ENCODE measurements at regions not wholly inside any gene's neighbourhood (a gene's known extent, or its start where the extent isn't known, plus 50 kb on each side); places are given as distances from the start of the nearest gene placed in this dataset.

DNA sequence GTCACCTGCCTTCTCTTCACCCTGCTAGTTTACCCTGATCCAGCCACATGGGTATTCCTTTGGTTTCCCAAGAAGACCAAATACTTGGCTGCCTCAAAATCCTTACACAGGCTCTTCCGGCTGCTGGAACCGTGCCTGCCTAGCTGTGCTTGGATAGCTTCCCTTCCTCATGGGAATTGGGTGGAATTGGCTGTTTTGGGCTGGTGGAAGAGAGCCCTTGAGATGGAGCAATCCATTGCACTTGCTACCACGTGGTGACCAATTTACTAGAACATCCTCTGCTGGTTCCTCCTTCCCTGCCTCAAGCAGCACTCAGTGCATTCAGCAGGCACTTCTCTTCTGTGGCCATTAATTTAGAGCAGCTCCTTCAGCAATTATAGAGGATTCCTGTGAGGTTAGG is 119.3 kb upstream of the AP1S2 start:
- Mint-ChIP-seq H3K27me3 (ENCODE audit: low read depth in 2 of 2) (peaks cover 0 to 38% of the 10 kb centered on the region in 2 donors), H3K27ac (no peak overlapping the region), H3K4me3 (no peak overlapping the region), H3K4me1 (no peaks in the 10 kb centered on the region), H3K36me3 (no peaks in the 10 kb centered on the region), H3K9me3 (no peaks in the 10 kb centered on the region)
- no peaks in the 10 kb centered on the region for H3K36me3 ChIP-seq (ENCODE audit: control insufficient read depth, insufficient read depth, low read length)
- H3K9me3 ChIP-seq (ENCODE audit: control insufficient read depth, insufficient read depth, low read length): no peaks in the 10 kb centered on the region
- ATAC-seq (no peak), DNase-seq (no peak)
- H3K27ac ChIP-seq (ENCODE audit: low read length): no peak overlapping the region
- WGBS (ENCODE audit: insufficient coverage): 100% methylated on average over 2 of the region's 3 CpGs
- H3K4me3 ChIP-seq (ENCODE audit: low read length): no peak overlapping the region
- intact Hi-C loops (cut with micrococcal nuclease): no loop called here
- TF ChIP-seq, protein P1, sequence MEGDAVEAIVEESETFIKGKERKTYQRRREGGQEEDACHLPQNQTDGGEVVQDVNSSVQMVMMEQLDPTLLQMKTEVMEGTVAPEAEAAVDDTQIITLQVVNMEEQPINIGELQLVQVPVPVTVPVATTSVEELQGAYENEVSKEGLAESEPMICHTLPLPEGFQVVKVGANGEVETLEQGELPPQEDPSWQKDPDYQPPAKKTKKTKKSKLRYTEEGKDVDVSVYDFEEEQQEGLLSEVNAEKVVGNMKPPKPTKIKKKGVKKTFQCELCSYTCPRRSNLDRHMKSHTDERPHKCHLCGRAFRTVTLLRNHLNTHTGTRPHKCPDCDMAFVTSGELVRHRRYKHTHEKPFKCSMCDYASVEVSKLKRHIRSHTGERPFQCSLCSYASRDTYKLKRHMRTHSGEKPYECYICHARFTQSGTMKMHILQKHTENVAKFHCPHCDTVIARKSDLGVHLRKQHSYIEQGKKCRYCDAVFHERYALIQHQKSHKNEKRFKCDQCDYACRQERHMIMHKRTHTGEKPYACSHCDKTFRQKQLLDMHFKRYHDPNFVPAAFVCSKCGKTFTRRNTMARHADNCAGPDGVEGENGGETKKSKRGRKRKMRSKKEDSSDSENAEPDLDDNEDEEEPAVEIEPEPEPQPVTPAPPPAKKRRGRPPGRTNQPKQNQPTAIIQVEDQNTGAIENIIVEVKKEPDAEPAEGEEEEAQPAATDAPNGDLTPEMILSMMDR (IDR thresholded peaks at IDR 0.05): no peak
- no peaks in the 10 kb centered on the region for H3K4me1 ChIP-seq (ENCODE audit: control insufficient read depth, insufficient read depth, low read length)
- no peaks in the 10 kb centered on the region for H3K27me3 ChIP-seq (ENCODE audit: control insufficient read depth, insufficient read depth, low read length)

GRCh38 chrX:15973299-15973698 is 118.7 kb upstream of the AP1S2 start:
- TF ChIP-seq, protein P1 (IDR thresholded peaks at IDR 0.05): no peak
- 81% methylated on average over 2 of the region's 2 CpGs for WGBS (ENCODE audit: insufficient coverage)
- no peaks in the 10 kb centered on the region for H3K4me1 ChIP-seq (ENCODE audit: control insufficient read depth, insufficient read depth, low read length)
- intact Hi-C loops (cut with micrococcal nuclease): no loop called here
- Mint-ChIP-seq H3K27ac (no peak overlapping the region), H3K36me3 (no peaks in the 10 kb centered on the region), H3K27me3 (ENCODE audit: low read depth in 2 of 2) (peaks cover 0 to 38% of the 10 kb centered on the region in 2 donors), H3K4me1 (no peaks in the 10 kb centered on the region), H3K9me3 (no peaks in the 10 kb centered on the region), H3K4me3 (no peak overlapping the region)
- peak in 2 of 3 donors; percentile 34 to 66 for ATAC-seq
- no peaks in the 10 kb centered on the region for H3K27me3 ChIP-seq (ENCODE audit: control insufficient read depth, insufficient read depth, low read length)
- no peaks in the 10 kb centered on the region for H3K36me3 ChIP-seq (ENCODE audit: control insufficient read depth, insufficient read depth, low read length)
- H3K4me3 ChIP-seq (ENCODE audit: low read length): no peak overlapping the region
- peak in 1 of 2 donors; percentile 37 for DNase-seq
- H3K9me3 ChIP-seq (ENCODE audit: control insufficient read depth, insufficient read depth, low read length): no peaks in the 10 kb centered on the region
- H3K27ac ChIP-seq (ENCODE audit: low read length): no peak overlapping the region

DNA sequence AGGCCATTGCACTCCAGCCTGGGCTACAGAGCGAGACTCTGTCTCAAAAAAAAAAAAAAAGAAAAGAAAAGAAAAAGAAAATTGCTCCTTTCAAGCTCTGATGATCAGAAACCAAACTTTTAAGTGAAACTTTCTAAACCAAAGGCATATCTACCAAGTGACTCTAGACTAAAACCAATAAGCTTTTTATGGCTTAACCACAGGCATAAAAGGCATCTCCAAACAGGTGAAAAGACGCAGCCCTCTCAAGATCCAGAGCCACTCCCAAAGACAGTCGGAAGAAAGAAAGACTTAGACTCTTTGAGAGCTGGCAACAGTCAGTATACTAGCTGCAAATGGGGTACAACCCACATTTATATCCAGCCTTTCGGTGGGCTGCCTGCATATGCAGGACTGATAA is 117.1 kb upstream of the AP1S2 start:
- ATAC-seq (no peak), DNase-seq (no peak)
- intact Hi-C loops (cut with micrococcal nuclease): no loop called here
- no peaks in the 10 kb centered on the region for H3K4me1 Mint-ChIP-seq
- H3K27ac Mint-ChIP-seq: no peak overlapping the region
- peaks cover 0 to 28% of the 10 kb centered on the region in 2 donors for H3K27me3 Mint-ChIP-seq (ENCODE audit: low read depth in 2 of 2)
- no peak overlapping the region for H3K4me3 Mint-ChIP-seq
- Histone ChIP-seq H3K9me3 (ENCODE audit: control insufficient read depth, insufficient read depth, low read length) (no peaks in the 10 kb centered on the region), H3K27ac (ENCODE audit: low read length) (no peak overlapping the region), H3K4me3 (ENCODE audit: low read length) (no peak overlapping the region), H3K4me1 (ENCODE audit: control insufficient read depth, insufficient read depth, low read length) (no peaks in the 10 kb centered on the region), H3K27me3 (ENCODE audit: control insufficient read depth, insufficient read depth, low read length) (no peaks in the 10 kb centered on the region), H3K36me3 (ENCODE audit: control insufficient read depth, insufficient read depth, low read length) (no peaks in the 10 kb centered on the region)
- 75% methylated on average over 3 of the region's 4 CpGs for WGBS (ENCODE audit: insufficient coverage)
- H3K36me3 Mint-ChIP-seq: no peaks in the 10 kb centered on the region
- no peaks in the 10 kb centered on the region for H3K9me3 Mint-ChIP-seq
- TF ChIP-seq, protein P1 (IDR thresholded peaks at IDR 0.05): no peak

- Mint-ChIP-seq H3K27me3 (ENCODE audit: low read depth in 2 of 2) (peaks cover 2 to 53% of the 10 kb centered on the region in 2 donors), H3K4me1 (no peaks in the 10 kb centered on the region), H3K9me3 (no peaks in the 10 kb centered on the region), H3K36me3 (no peaks in the 10 kb centered on the region), H3K27ac (no peak overlapping the region), H3K4me3 (no peak overlapping the region)
- no peaks in the 10 kb centered on the region for H3K27me3 ChIP-seq (ENCODE audit: control insufficient read depth, insufficient read depth, low read length)
- intact Hi-C loops (cut with micrococcal nuclease): no loop called here
- no peak overlapping the region for H3K27ac ChIP-seq (ENCODE audit: low read length)
- TF ChIP-seq, protein P1 (IDR thresholded peaks at IDR 0.05): no peak
- no peak for DNase-seq
- H3K4me1 ChIP-seq (ENCODE audit: control insufficient read depth, insufficient read depth, low read length): no peaks in the 10 kb centered on the region
- H3K9me3 ChIP-seq (ENCODE audit: control insufficient read depth, insufficient read depth, low read length): no peaks in the 10 kb centered on the region
- no peak overlapping the region for H3K4me3 ChIP-seq (ENCODE audit: low read length)
- ATAC-seq: no peak
- no peaks in the 10 kb centered on the region for H3K36me3 ChIP-seq (ENCODE audit: control insufficient read depth, insufficient read depth, low read length)
- 86% methylated on average over 1 of the region's 1 CpG for WGBS (ENCODE audit: insufficient coverage)
Measured at GRCh38 chrX:15963858-15964257, 109.2 kb upstream of the AP1S2 start.

Measured in natural killer cell (primary cell).